Stimulated activated memory B cell treated with anti-CD40 and anti-IgM and Interleukin-4, amounts not matched to agents 10 μg/mL and 1 μg/mL and 100 μg/mL, for 72 hours (primary cell): ENCODE measurements at regions not wholly inside any gene's neighbourhood (a gene's known extent, or its start where the extent isn't known, plus 50 kb on each side); places are given as distances from the start of the nearest gene placed in this dataset.

Experiments
- ATAC-seq: fragments of 150-1000 bp; cut with Tn5 transposase; 2 replicates; pipeline ENCODE4 v1.10.0; 2021
- H3K27ac Mint-ChIP-seq: one replicate; pipeline ENCODE4 v1.8.0; 2022; ENCODE audit warnings: mild to moderate bottlenecking, mixed read lengths
- H3K27me3 Mint-ChIP-seq: one replicate; pipeline ENCODE4 v1.8.0; 2022; ENCODE audit warnings: mixed read lengths
- H3K36me3 Mint-ChIP-seq: one replicate; pipeline ENCODE4 v1.8.0; 2022; ENCODE audit warnings: mixed read lengths
- H3K4me1 Mint-ChIP-seq: one replicate; pipeline ENCODE4 v1.8.0; 2022; ENCODE audit warnings: mixed read lengths
- H3K4me3 Mint-ChIP-seq: one replicate; pipeline ENCODE4 v1.8.0; 2022; ENCODE audit warnings: mild to moderate bottlenecking, moderate library complexity, mixed read lengths
- H3K9me3 Mint-ChIP-seq: one replicate; pipeline ENCODE4 v1.8.0; 2022; ENCODE audit warnings: mixed read lengths

DNA sequence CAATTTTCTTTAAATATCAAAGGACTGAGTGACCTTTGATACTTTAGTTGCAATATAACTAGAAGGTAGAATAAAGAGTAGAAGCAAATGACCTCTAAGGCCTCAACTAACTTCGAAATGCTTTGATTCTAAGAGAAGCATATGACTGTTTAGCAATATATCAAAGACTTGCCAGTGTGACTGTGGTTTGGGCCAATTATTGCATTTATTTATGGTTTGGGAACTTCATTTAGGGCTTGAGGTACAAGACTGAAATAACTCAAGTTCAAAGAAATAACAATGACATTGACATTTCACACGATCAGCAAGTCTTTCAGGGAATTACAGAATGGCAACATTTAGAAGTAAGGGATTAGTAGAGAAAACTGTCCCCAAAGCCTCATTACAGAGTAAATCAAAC is 709.7 kb upstream of the LRRC4C start:
- Mint-ChIP-seq H3K4me1 (no peaks in the 10 kb centered on the region), H3K27ac (no peak overlapping the region), H3K27me3 (no peaks in the 10 kb centered on the region), H3K4me3 (no peak overlapping the region), H3K36me3 (no peaks in the 10 kb centered on the region), H3K9me3 (peaks cover 3% of the 10 kb centered on the region)
- no peak for ATAC-seq

DNA sequence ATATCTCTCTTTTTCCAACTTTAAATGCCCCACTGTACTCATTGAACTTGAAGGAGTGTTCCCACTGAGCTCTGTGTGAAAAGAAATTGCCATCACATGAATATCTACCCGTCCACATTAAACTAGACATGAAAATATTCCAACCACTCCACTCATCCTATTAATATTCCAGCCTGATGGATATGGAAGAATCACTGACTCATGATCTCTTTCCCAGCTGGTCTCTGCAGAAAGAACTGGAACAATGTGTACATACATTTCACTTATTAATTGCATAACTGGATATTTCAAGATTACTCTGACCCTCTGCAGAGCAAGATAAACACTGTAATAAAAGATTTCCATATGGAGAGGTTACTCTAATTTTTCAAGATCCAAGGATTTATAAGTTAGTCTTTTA is 711.1 kb upstream of the LRRC4C start:
- no peak overlapping the region for H3K27ac Mint-ChIP-seq
- H3K9me3 Mint-ChIP-seq = peaks cover 8% of the 10 kb centered on the region
- no peaks in the 10 kb centered on the region for H3K27me3 Mint-ChIP-seq
- H3K4me1 Mint-ChIP-seq = no peaks in the 10 kb centered on the region
- no peak for ATAC-seq
- H3K4me3 Mint-ChIP-seq = no peak overlapping the region
- no peaks in the 10 kb centered on the region for H3K36me3 Mint-ChIP-seq

GRCh38 chr11:42171046-42171445 is 711.6 kb upstream of the LRRC4C start:
- no peak for ATAC-seq
- Mint-ChIP-seq H3K9me3 (peaks cover 8% of the 10 kb centered on the region), H3K27ac (no peak overlapping the region), H3K36me3 (no peaks in the 10 kb centered on the region), H3K27me3 (no peaks in the 10 kb centered on the region), H3K4me1 (no peaks in the 10 kb centered on the region), H3K4me3 (no peak overlapping the region)

- Mint-ChIP-seq H3K27me3 (no peaks in the 10 kb centered on the region), H3K27ac (no peak overlapping the region), H3K9me3 (peaks cover 8% of the 10 kb centered on the region), H3K4me3 (no peak overlapping the region), H3K4me1 (no peaks in the 10 kb centered on the region), H3K36me3 (no peaks in the 10 kb centered on the region)
- ATAC-seq = no peak
These were observed 713.0 kb upstream of the LRRC4C start for GRCh38 chr11:42172441-42172840.

GRCh38 chr11:42175203-42175602 is 715.8 kb upstream of the LRRC4C start:
- no peaks in the 10 kb centered on the region for H3K4me1 Mint-ChIP-seq
- no peak for ATAC-seq
- H3K27ac Mint-ChIP-seq = no peak overlapping the region
- H3K9me3 Mint-ChIP-seq = peaks cover 5% of the 10 kb centered on the region
- no peak overlapping the region for H3K4me3 Mint-ChIP-seq
- H3K27me3 Mint-ChIP-seq = no peaks in the 10 kb centered on the region
- H3K36me3 Mint-ChIP-seq = no peaks in the 10 kb centered on the region

DNA sequence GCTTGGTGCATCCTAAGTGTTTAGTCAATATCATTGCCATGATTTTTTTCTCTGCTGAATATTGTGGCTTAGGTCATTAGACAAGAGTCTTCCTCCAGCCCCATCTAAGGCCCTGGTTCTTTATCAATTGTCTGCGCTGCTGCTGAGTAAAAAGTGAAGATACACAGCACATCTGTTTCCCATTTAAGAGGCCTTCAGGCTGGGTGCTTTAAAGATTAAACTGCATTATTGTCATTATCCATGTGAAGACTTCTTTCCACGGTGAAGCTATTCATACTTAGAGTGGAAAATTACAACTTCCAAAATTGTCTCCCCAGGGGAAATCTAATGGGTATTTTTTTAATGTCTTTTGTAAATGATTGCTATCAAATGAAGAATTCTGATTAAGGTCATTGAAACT is 719.8 kb upstream of the LRRC4C start:
- H3K9me3 Mint-ChIP-seq = peaks cover 5% of the 10 kb centered on the region
- no peaks in the 10 kb centered on the region for H3K27me3 Mint-ChIP-seq
- H3K4me1 Mint-ChIP-seq = no peaks in the 10 kb centered on the region
- no peak overlapping the region for H3K27ac Mint-ChIP-seq
- ATAC-seq = no peak
- no peaks in the 10 kb centered on the region for H3K36me3 Mint-ChIP-seq
- H3K4me3 Mint-ChIP-seq = no peak overlapping the region

DNA sequence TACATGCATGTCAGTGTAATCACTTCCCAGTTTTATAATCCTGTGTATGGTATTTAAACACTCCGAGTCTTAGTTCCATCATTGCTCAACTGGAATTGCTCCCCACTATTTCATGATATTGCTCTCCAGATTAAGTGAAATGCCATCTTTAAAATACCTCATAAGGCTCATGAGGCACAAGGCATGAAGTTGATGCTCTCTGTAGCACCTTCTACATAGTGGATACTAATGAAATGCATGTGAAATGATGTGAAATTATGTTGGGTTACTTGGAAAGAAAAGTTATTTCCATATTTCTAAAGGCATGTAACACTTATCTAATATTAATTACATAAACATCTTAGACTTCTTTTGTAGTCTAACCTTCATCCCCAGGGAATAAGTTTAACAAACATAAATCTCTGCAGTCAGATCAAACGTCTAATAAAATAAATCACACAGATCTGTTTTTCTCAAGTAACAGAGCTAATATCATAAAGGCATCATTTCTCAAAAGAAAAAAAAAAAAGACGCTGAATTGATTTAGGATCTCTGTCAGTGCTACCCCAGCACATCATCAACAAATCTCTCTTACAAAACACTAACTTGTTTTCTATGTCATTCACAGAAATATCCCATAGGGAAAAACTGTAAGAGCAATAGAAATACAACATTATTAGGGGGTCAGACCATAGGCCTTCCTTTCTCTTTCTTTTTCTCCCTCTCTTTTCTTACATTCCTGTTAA is 736.0 kb upstream of the LRRC4C start:
- Mint-ChIP-seq H3K27me3 (no peaks in the 10 kb centered on the region), H3K4me1 (no peaks in the 10 kb centered on the region), H3K9me3 (peaks cover 6% of the 10 kb centered on the region), H3K36me3 (no peaks in the 10 kb centered on the region), H3K27ac (no peak overlapping the region), H3K4me3 (no peak overlapping the region)
- ATAC-seq = no peak

GRCh38 chr11:42200311-42200710 is 740.9 kb upstream of the LRRC4C start:
- peaks cover 6% of the 10 kb centered on the region for H3K9me3 Mint-ChIP-seq

GRCh38 chr11:42201603-42202148 is 742.2 kb upstream of the LRRC4C start:
- no peaks in the 10 kb centered on the region for H3K27me3 Mint-ChIP-seq
- H3K4me3 Mint-ChIP-seq = no peak overlapping the region
- no peak for ATAC-seq
- no peaks in the 10 kb centered on the region for H3K4me1 Mint-ChIP-seq
- H3K36me3 Mint-ChIP-seq = no peaks in the 10 kb centered on the region
- peaks cover 3% of the 10 kb centered on the region for H3K9me3 Mint-ChIP-seq
- H3K27ac Mint-ChIP-seq = no peak overlapping the region

More at GRCh38 chr11:42200311-42200710, 740.9 kb upstream of the LRRC4C start:
- no peak for ATAC-seq
- no peak overlapping the region for H3K27ac Mint-ChIP-seq
- no peak overlapping the region for H3K4me3 Mint-ChIP-seq
- no peaks in the 10 kb centered on the region for H3K36me3 Mint-ChIP-seq
- H3K4me1 Mint-ChIP-seq = no peaks in the 10 kb centered on the region
- no peaks in the 10 kb centered on the region for H3K27me3 Mint-ChIP-seq

DNA sequence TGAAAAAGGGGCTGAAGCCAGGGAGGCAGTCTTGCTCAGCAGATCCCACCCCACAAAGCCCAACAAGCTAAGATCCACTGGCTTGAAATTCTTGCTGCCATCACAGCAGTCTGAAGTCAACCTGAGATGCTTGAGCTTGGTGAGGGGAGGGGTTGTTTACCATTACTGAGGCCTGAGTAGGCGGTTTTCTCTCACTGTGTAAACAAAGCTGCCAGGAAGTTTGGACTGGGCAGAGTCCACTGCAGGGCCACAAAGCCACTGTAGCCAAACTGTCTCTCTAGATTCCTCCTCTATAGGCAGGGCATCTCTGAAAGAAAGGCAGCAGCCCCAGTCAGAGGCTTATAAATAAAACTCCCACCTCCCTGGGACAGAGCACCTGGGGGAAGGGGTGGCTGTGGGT is 746.1 kb upstream of the LRRC4C start:
- H3K9me3 Mint-ChIP-seq = peaks cover 12% of the 10 kb centered on the region
- ATAC-seq = no peak
- H3K4me1 Mint-ChIP-seq = no peaks in the 10 kb centered on the region
- no peak overlapping the region for H3K27ac Mint-ChIP-seq
- no peaks in the 10 kb centered on the region for H3K27me3 Mint-ChIP-seq
- no peak overlapping the region for H3K4me3 Mint-ChIP-seq
- H3K36me3 Mint-ChIP-seq = no peaks in the 10 kb centered on the region

DNA sequence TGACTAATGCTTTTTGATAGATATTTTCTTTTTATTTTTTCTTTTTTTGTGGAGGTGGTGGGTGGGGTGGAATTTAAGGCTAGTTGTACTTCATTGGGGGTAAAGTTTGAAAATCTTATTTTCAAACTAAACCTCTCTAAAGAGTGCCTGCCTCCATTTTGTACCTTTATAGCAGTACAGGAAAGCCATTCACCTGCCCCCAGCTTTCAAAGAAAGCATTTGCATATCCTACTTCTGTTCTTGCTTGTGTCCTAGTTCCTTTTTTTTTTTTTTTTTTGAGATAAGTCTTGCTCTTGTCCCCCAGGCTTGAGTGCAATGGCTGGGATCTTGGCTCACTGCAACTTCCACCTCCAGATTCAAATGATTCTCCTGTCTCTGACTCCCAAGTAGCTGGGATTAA is 766.2 kb upstream of the LRRC4C start:
- H3K4me3 Mint-ChIP-seq = no peak overlapping the region
- H3K27me3 Mint-ChIP-seq = no peaks in the 10 kb centered on the region
- no peak for ATAC-seq
- no peaks in the 10 kb centered on the region for H3K4me1 Mint-ChIP-seq
- H3K36me3 Mint-ChIP-seq = no peaks in the 10 kb centered on the region
- no peak overlapping the region for H3K27ac Mint-ChIP-seq
- H3K9me3 Mint-ChIP-seq = peaks cover 11% of the 10 kb centered on the region

DNA sequence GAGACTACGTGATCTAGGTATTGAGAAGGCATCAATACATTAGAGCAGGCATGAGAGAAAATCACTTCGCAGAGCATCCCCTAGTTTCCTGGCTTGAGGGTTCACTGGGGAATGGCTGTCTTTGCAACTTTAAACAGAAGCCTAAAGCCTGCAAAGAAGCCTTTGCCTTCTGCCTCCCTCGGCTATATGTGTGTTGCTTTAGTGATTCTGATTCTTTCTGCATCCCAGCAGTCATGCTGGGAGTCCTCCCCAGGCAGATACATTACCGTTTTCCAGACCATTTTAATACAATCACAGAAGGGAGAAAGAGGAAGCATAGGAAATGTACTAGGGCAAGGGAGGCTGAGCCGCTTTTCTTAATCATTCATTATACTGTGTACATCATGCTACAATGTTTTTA is 773.2 kb upstream of the LRRC4C start:
- Mint-ChIP-seq H3K4me1 (no peaks in the 10 kb centered on the region), H3K27ac (no peak overlapping the region), H3K4me3 (no peak overlapping the region), H3K27me3 (no peaks in the 10 kb centered on the region), H3K9me3 (peaks cover 4% of the 10 kb centered on the region), H3K36me3 (no peaks in the 10 kb centered on the region)
- no peak for ATAC-seq

GRCh38 chr11:42234451-42234951 is 775.0 kb upstream of the LRRC4C start:
- Mint-ChIP-seq H3K27ac (no peak overlapping the region), H3K4me3 (no peak overlapping the region), H3K4me1 (no peaks in the 10 kb centered on the region), H3K27me3 (no peaks in the 10 kb centered on the region), H3K9me3 (peaks cover 4% of the 10 kb centered on the region), H3K36me3 (no peaks in the 10 kb centered on the region)
- no peak for ATAC-seq

- Mint-ChIP-seq H3K27ac (no peak overlapping the region), H3K9me3 (peaks cover 4% of the 10 kb centered on the region), H3K36me3 (no peaks in the 10 kb centered on the region), H3K27me3 (no peaks in the 10 kb centered on the region), H3K4me1 (no peaks in the 10 kb centered on the region), H3K4me3 (no peak overlapping the region)
- no peak for ATAC-seq
These were observed 778.3 kb upstream of the LRRC4C start for GRCh38 chr11:42237701-42238235.

DNA sequence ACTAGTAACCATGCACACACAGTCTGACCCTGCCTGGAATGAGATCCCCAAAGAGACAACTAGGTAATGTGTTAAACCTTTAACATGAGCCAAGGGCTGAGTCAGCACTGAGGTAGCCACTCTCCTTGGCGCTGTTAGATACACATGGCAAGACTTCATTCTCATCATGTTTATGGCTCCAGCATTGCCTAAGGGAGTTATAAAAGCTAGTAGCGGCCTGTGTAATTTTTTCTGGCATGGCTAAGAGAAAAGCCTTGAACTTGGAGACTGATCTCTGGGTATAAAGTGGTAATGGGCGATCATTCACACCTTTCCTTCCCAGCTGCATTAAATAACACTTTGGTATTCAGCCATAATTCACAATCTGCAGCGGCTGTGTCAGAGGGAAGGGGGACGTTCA is 779.7 kb upstream of the LRRC4C start:
- Mint-ChIP-seq H3K36me3 (no peaks in the 10 kb centered on the region), H3K9me3 (peaks cover 4% of the 10 kb centered on the region), H3K27ac (no peak overlapping the region), H3K4me3 (no peak overlapping the region), H3K27me3 (no peaks in the 10 kb centered on the region), H3K4me1 (no peaks in the 10 kb centered on the region)
- ATAC-seq = no peak

- Mint-ChIP-seq H3K27ac (no peak overlapping the region), H3K4me3 (no peak overlapping the region), H3K4me1 (no peaks in the 10 kb centered on the region), H3K27me3 (no peaks in the 10 kb centered on the region), H3K36me3 (no peaks in the 10 kb centered on the region), H3K9me3 (no peaks in the 10 kb centered on the region)
- no peak for ATAC-seq
These were observed 783.9 kb upstream of the LRRC4C start for GRCh38 chr11:42243385-42243784.
